Erythroblast (primary cell): ENCODE measurements at regions not wholly inside any gene's neighbourhood (a gene's known extent, or its start where the extent isn't known, plus 50 kb on each side); places are given as distances from the start of the nearest gene placed in this dataset.
"Not testable (repeated sequence)": the region's sequence is repeated elsewhere in the genome, so short reads cannot be mapped to it uniquely, and the experiment has no call there.

Source experiments
- GATA1 ChIP-seq: IDR thresholded peaks from 2 replicates; pipeline ENCODE4 v1.6.1; 2011; ENCODE audit warnings: low read depth, mild to moderate bottlenecking, control low read depth, low read length, moderate library complexity
- POLR2A ChIP-seq: IDR thresholded peaks from 2 replicates; pipeline ENCODE4 v1.6.1; 2011; ENCODE audit warnings: mild to moderate bottlenecking, low read length

DNA sequence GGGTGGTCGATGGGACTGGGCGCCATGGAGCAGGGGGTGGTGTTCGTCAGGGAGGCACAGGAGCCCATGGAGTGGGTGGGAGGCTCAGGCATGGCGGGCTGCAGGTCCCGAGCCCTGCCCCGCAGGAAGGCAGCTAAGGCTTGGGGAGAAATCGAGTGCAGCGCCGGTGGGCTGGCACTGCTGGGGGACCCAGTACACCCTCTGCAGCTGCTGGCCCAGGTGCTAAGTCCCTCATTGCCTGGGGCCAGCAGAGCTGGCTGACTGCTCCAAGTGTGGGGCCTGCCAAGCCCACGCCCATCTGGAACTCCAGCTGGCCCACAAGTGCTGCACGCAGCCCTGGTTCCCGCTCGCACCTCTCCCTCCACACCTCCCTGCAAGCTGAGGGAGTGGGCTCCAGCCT, 1009.6 kb downstream of the TMTC2 start:
- not testable (repeated sequence) for TF ChIP-seq POLR2A, GATA1
